Testis (tissue), 2 donors: ENCODE measurements at regions not wholly inside any gene's neighbourhood (a gene's known extent, or its start where the extent isn't known, plus 50 kb on each side); places are given as distances from the start of the nearest gene placed in this dataset.

Experiments used
- CTCF ChIP-seq, 3 experiments: fragments of 450-650 bp in 2 of 3; fragments of 200-600 bp in 1 of 3; sonication (generic) in 1 of 3; IDR thresholded peaks; one replicate each; pipeline ENCODE4 v1.5.1; 2016 to 2019; ENCODE audit warnings: antibody characterized with exemption in 3 of 3, mild to moderate bottlenecking in 2 of 3, moderate library complexity in 1 of 3
- POLR2A ChIP-seq: fragments of 450-650 bp; IDR thresholded peaks from one replicate; pipeline ENCODE4 v1.6.1; 2017; ENCODE audit warnings: antibody characterized with exemption, mild to moderate bottlenecking, moderate library complexity

GRCh38 chr13:87302034-87302433, 369.1 kb upstream of the SLITRK5 start:
- TF ChIP-seq CTCF (IDR thresholded peaks at IDR 0.05) = no peak
- TF ChIP-seq POLR2A = no peak
